Progenitor cell of endocrine pancreas (in vitro differentiated cells): ENCODE measurements at regions not wholly inside any gene's neighbourhood (a gene's known extent, or its start where the extent isn't known, plus 50 kb on each side); places are given as distances from the start of the nearest gene placed in this dataset.

Source experiments
- DNase-seq: peaks from one replicate; pipeline ENCODE4 v3.0.0; 2021; ENCODE audit warnings: low spot score; ENCODE audit not compliant: unreplicated experiment
- H3K27ac Mint-ChIP-seq: 2 replicates; pipeline ENCODE4 v1.8.0; 2021; ENCODE audit warnings: mild to moderate bottlenecking, moderate library complexity, mixed read lengths
- H3K27me3 Mint-ChIP-seq: 2 replicates; pipeline ENCODE4 v1.8.0; 2021; ENCODE audit warnings: mixed read lengths
- H3K36me3 Mint-ChIP-seq: 2 replicates; pipeline ENCODE4 v1.8.0; 2022; ENCODE audit warnings: mixed read lengths; ENCODE audit not compliant: insufficient read depth
- H3K4me1 Mint-ChIP-seq: 2 replicates; pipeline ENCODE4 v1.8.0; 2021; ENCODE audit warnings: low read depth, mixed read lengths
- H3K4me3 Mint-ChIP-seq: 2 replicates; pipeline ENCODE4 v1.8.0; 2021; ENCODE audit warnings: low read depth, mild to moderate bottlenecking, moderate library complexity, mixed read lengths
- H3K9me3 Mint-ChIP-seq: 2 replicates; pipeline ENCODE4 v1.8.0; 2021; ENCODE audit warnings: low read depth, mixed read lengths
- CTCF ChIP-seq: fragments of 200-600 bp; sonication (generic); IDR thresholded peaks from one replicate; pipeline ENCODE4 v1.5.0; 2021; ENCODE audit warnings: antibody characterized with exemption, mild to moderate bottlenecking; ENCODE audit not compliant: unreplicated experiment

DNA sequence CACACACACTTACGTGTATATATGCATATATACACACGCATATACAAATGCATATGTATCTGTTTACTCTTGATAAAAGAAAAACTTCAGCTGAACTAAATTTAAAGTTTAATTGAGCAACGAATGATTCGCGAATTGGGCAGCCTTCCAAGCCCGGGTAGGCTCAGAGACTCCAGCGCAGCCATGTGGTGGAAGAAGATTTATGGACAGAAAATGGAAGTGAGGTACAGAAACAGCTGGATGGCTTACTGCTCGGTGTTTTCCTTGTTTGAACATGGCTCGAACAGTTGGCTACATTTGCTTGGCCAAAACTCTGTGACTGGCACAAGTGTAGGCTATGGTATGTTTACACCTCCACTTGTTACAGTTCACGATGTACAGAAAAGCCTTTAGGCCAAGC is 239.3 kb upstream of the PRDM9 start:
- no peak overlapping the region for H3K27ac Mint-ChIP-seq
- no peaks in the 10 kb centered on the region for H3K27me3 Mint-ChIP-seq

DNA sequence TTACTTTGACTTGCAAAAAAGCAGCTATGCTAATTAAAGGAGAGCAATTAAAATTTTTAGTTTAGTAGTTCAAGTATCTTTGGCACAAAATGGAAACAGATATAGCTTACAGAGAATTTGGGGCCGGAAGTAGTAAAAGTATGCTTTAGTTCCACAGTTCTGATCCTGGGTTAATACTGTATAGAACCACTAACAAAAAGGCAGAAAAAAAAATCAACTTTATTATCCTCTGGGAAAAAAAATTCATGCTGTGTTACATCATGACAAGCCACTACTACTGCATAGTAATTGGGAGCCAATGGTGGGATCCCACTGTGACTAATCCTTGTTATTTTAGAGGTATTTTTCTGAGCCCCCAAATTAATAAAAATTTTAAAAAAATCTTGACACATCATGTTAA is 246.8 kb upstream of the PRDM9 start:
- no peak for TF ChIP-seq CTCF
- Mint-ChIP-seq H3K4me3 (no peak overlapping the region), H3K36me3 (no peaks in the 10 kb centered on the region), H3K4me1 (no peaks in the 10 kb centered on the region), H3K27ac (no peak overlapping the region), H3K9me3 (peaks cover 4% of the 10 kb centered on the region), H3K27me3 (no peaks in the 10 kb centered on the region)
- DNase-seq, result no peak

More for the DNA sequence above, 239.3 kb upstream of the PRDM9 start:
- Mint-ChIP-seq H3K4me3 (no peak overlapping the region), H3K9me3 (no peaks in the 10 kb centered on the region), H3K36me3 (no peaks in the 10 kb centered on the region), H3K4me1 (no peaks in the 10 kb centered on the region)
- TF ChIP-seq CTCF, result no peak
- DNase-seq, result no peak

DNA sequence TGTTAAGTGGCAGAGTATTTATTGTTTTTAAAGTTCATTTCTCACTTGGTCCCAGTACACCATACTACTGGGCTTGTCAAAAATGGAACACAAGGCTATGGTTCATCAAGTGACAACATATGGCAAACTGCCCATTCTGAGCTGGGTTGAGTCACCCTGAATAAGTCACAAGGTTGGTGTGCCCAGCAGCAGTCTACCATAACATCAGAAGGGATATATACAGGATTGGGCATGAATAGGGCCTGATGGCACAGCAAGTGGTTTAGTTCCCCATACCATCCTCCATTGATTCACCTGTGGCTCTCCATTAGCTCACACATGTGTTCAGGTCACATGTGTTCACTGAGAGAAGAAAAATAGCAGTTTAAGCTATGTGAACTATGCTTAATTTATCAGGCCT is 249.8 kb upstream of the PRDM9 start:
- Mint-ChIP-seq H3K4me3 (no peak overlapping the region), H3K36me3 (no peaks in the 10 kb centered on the region), H3K4me1 (no peaks in the 10 kb centered on the region), H3K27me3 (no peaks in the 10 kb centered on the region), H3K9me3 (peaks cover 4% of the 10 kb centered on the region), H3K27ac (no peak overlapping the region)
- no peak for DNase-seq
- no peak for TF ChIP-seq CTCF

GRCh38 chr5:23253621-23254198 is 253.7 kb upstream of the PRDM9 start:
- Mint-ChIP-seq H3K4me1 (no peaks in the 10 kb centered on the region), H3K4me3 (no peak overlapping the region), H3K36me3 (no peaks in the 10 kb centered on the region), H3K27ac (no peak overlapping the region), H3K27me3 (no peaks in the 10 kb centered on the region), H3K9me3 (peaks cover 4% of the 10 kb centered on the region)
- no peak for DNase-seq
- no peak for TF ChIP-seq CTCF

DNA sequence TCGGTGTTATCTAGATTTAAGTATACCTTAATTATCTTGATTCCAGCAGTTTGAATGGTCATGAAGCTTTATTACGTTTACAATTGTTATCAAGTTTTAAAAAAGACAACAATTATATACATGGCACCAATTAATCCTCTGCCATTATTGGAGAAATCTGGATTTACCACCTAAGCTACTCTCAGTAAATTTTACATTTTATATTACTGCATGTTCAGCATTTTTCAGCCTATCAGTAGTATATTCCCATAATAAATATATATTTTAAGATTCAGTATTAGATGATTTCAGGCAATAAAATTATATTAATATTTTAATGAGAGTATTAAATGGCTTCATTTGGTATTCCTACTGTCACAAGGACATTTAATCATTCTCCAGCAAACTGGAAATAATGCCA is 264.5 kb upstream of the PRDM9 start:
- Mint-ChIP-seq H3K9me3 (no peaks in the 10 kb centered on the region), H3K27me3 (no peaks in the 10 kb centered on the region)
- DNase-seq, result no peak

More for the DNA sequence above, 264.5 kb upstream of the PRDM9 start:
- Mint-ChIP-seq H3K4me1 (no peaks in the 10 kb centered on the region), H3K27ac (no peak overlapping the region), H3K4me3 (no peak overlapping the region), H3K36me3 (no peaks in the 10 kb centered on the region)
- no peak for TF ChIP-seq CTCF
